Fibroblast of pulmonary artery (primary cell): ENCODE measurements at regions not wholly inside any gene's neighbourhood (a gene's known extent, or its start where the extent isn't known, plus 50 kb on each side); places are given as distances from the start of the nearest gene placed in this dataset.

Source experiments
- DNase-seq: peaks from one replicate; pipeline ENCODE4 v3.0.0-alpha.2; 2010; ENCODE audit warnings: low read depth
- H3K4me3 ChIP-seq: replicated peaks from 2 replicates; pipeline ENCODE4 v1.5.1; 2011; ENCODE audit warnings: low read depth, mild to moderate bottlenecking, control low read depth, low read length, moderate library complexity
- CTCF ChIP-seq: IDR thresholded peaks from 2 replicates; pipeline ENCODE4 v1.5.1; 2011; ENCODE audit warnings: mild to moderate bottlenecking, control low read depth, low read length, inconsistent platforms; ENCODE audit errors: missing control alignments

DNA sequence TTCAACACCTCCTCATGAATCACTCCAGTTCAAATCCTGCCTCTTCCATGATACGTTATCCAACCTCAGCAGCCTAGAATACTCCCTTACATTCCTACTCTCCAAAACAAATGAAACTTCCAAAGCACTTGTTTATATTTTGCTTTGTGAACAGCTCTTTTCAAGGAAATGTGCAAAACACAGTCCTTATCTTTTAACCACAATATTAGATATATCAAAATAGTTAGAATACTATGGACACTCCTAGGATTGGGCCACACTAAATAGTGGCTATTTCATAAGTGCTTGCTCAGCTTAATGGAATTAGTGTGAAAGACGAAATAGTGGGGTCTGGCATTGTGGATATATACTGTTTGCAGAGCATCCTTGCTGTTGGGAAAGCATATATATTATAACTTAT lies 173.5 kb downstream of the ZC3H11B start:
- no peak for TF ChIP-seq CTCF
- peak; percentile 75 for DNase-seq
- H3K4me3 ChIP-seq: no peak overlapping the region

GRCh38 chr1:219438386-219438785 lies 174.5 kb downstream of the ZC3H11B start:
- DNase-seq: no peak
- no peak overlapping the region for H3K4me3 ChIP-seq
- TF ChIP-seq CTCF: no peak

- DNase-seq: no peak
- no peak overlapping the region for H3K4me3 ChIP-seq
- TF ChIP-seq CTCF: no peak
Measured at GRCh38 chr1:219434923-219435297, 178.0 kb downstream of the ZC3H11B start.

DNA sequence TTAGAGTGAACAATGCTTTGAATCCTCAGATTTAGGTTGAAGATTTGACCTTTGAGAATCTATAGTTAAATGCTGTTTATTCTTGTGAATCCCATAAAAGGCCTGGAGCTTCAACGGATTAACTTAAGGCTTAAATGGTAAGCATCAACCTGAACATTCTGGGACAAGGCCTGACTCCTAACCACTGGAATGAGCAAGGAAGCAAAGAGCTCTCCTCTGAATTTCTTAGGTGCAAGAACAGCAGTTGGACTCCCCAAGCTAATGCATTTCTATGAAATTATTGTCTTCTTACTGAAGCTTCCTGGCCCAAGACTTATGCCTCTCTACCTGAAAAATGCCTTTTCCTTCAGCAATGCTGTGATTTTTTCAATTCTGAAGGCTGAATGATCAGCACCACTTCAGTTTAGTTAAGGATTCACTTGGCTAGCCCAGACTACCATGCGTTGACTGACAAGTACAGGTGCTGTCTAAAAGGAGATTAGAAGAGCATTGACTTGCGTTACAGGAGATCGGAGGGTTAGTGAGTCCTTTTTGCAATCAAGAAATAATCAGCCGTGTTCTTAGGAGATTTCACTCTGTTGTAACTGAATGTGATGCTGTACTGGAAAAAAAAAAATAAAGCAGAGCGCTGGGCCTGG lies 178.5 kb downstream of the ZC3H11B start:
- no peak overlapping the region for H3K4me3 ChIP-seq
- no peak for DNase-seq
- no peak for TF ChIP-seq CTCF

DNA sequence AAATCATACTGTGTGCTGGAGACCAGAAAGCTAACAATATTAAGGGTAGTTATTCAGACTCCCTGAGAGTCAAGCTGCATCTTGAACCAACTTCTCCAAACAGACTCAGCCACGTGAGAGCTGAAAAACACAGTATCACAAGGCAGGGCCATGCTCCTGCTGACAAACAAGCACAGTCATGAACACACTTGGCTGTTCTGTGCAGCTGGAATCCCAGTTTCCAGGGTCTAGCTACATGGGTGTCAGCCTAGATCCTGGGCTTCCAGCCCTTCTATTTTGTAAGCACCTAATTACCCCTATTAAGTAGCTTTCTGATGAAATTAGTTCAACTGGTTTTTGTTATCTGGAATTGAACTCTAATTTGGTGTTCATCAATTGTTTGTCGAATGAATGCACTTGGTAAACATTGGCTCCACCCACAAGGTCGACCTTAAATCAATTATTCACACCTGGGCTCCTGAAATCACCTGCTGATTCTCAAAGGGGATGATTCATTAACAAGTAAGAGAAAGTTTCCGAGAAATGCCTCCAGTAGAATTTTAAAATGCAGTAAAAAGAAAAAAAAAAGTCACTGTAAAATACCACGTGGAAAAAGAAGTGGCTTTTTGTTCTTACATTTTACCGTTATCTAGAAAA lies 179.3 kb downstream of the ZC3H11B start:
- no peak for DNase-seq
- H3K4me3 ChIP-seq: no peak overlapping the region
- TF ChIP-seq CTCF: no peak

GRCh38 chr1:219433001-219433400 lies 179.9 kb downstream of the ZC3H11B start:
- peak; percentile 22 for DNase-seq

More at GRCh38 chr1:219433001-219433400, 179.9 kb downstream of the ZC3H11B start:
- TF ChIP-seq CTCF: no peak
- no peak overlapping the region for H3K4me3 ChIP-seq
